ENCODE measurements at regions not wholly inside any gene's neighbourhood (a gene's known extent, or its start where the extent isn't known, plus 50 kb on each side); places are given as distances from the start of the nearest gene placed in this dataset.
"Not testable (repeated sequence)": the region's sequence is repeated elsewhere in the genome, so short reads cannot be mapped to it uniquely, and the experiment has no call there.

DNA sequence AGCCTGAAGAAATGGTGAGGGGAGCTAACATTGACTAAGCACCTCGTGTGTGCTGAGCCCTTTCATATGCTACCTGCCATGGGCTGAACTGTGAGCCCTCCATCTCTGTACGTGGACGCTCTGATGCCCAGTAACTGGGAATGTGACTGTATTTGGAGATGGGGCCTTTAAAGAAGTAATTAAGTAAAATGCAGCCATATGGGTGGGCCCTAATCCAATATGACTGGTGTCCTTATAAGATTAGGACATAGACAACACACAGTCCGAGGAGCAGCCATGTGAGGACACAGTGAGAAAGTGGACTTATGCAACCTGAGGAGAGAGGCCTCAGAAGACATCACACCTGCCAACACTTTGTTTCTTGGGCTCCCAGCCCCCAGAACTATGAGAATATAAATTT lies 92.7 kb upstream of the ATP1B1 start:
- DNase-seq (ENCODE audit: low read depth): no peak

DNA sequence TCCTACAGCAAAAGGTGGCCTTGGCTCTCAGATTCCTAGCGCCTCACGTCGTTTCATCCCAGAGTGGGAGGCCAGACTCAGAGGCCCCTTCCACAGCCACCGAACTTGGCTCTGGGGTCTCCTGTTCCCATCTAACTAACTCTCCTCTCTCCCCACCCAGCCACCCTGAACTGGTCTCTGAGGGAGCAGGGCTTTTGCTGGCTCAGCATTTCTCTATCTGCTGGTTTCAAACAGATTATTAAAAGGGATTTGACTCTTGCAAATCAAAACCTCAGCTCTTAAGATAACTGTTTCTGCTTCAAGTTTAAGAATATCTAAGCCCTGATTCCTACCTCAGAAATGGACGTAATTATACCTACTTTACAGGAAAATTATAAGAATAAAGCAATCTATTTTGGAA lies 91.0 kb upstream of the ATP1B1 start:
- DNase-seq (ENCODE audit: low read depth): no peak

DNA sequence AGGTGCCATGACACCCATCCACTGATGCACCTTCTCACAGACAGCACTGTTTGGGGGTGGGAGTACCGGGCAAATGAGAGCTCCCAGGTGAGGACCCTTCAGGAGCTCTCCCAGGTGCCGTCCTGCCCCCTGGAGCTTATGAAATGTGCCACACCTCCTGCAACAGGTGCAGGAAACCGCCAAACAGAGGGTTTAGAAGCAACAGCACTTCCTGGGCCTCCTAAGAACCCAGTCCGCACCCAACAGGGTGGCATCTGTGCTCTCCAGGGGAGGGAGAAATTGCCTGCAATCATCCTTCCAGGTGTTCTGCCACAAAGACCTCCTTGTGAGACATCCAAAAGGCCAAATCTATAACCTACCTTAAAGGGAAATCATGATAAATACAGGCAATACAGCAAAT lies 87.7 kb upstream of the ATP1B1 start:
- no peak for DNase-seq (ENCODE audit: low read depth)

GRCh38 chr1:169019419-169020058 lies 87.0 kb upstream of the ATP1B1 start:
- DNase-seq (ENCODE audit: low read depth): no peak

- no peak for DNase-seq (ENCODE audit: low read depth)
Observed at GRCh38 chr1:169020684-169021083, 85.8 kb upstream of the ATP1B1 start.

DNA sequence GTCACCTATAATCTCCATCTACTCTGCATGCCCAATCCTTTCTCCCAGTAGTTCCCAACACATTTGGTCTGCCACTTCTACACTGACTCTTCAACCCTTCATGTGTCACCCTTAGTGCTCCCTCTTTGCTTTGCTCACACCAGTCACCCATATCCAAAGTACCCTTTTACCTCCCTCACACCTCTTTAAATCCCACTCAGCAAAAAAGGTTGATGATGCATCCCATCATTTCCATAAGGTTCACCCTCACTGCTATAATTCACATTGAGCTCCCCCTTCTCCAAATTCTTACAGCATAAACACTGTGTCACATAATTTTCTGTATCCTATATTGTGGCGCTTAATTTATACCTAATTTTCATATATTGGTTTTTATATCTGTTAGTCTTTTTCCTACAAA lies 83.8 kb upstream of the ATP1B1 start:
- DNase-seq (ENCODE audit: low read depth): no peak

GRCh38 chr1:169024255-169024654 lies 82.2 kb upstream of the ATP1B1 start:
- no peak for DNase-seq (ENCODE audit: low read depth)

GRCh38 chr1:169024800-169025271 lies 81.7 kb upstream of the ATP1B1 start:
- no peak for DNase-seq (ENCODE audit: low read depth)

DNA sequence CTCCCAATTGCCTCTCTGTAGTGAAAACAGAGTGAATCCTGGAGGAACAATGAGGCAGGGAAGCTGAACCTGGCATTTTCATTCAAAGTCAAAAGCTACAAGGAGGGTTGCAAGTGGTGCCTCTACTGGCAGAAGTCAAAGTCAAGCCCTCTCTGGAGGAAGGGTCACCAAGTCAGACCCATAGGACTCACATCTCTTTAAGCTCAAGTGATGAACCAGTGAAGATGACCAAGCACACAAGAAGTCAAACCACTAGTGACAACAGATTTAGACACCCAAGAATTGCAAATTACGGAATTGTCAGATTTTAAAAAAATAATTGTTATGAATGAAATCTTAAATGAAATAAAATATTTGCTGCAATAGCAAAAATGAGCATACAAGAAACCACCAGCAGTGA lies 81.1 kb upstream of the ATP1B1 start:
- DNase-seq (ENCODE audit: low read depth): no peak

GRCh38 chr1:169027607-169028320 lies 78.7 kb upstream of the ATP1B1 start:
- no peak for DNase-seq (ENCODE audit: low read depth)

DNA sequence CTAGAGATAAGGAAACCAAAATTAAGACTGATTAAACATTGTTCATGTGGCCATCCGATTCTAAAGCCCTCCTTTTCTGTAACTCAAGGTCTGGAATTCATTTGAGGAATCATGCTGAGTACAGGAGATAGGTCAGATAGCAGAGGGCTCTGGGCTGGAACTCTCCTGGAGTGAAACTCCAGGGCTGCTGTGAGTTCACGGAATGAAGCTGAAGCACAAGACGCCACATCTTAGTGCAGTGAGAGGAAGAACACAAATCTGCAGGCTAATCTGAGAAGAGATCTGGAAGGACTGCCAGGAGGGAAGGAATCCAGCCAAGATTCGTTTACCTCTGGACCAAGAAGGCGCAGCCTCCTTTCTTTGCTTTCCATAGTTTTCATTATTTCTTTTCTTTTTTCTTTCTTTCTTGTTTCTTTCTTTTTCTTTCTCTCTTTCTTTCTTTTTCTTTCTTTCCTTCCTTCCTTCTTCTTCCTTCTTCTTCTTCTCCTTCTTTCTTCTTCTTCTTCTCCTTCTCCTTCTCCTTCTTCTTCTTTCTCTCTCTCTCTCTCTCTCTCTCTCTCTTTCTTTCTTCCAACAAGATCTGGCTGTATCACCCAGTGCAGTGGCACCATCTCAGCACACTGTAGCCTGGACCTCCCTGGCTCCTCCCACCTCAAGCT lies 74.8 kb upstream of the ATP1B1 start:
- DNase-seq (ENCODE audit: low read depth): no peak

DNA sequence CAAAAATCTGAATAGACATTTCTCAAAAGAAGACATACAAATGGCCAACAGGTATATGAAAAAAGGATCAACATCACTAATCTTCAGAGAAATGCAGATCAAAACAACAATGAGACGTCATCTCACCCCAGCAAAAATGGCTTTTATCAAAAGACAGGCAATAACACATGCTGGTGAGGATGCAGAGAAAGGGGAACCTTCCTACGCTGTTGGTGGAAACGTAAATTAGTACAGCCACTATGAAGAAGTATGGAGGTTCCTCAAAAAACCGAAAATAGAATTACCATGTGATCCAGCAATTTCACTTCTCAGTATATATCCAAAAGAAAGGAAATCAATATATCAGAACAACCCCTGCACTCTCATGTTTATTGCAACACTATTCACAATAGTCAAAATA lies 65.1 kb upstream of the ATP1B1 start:
- DNase-seq (ENCODE audit: low read depth): no peak

GRCh38 chr1:169042377-169042776 lies 64.1 kb upstream of the ATP1B1 start:
- no peak for DNase-seq (ENCODE audit: low read depth)

DNA sequence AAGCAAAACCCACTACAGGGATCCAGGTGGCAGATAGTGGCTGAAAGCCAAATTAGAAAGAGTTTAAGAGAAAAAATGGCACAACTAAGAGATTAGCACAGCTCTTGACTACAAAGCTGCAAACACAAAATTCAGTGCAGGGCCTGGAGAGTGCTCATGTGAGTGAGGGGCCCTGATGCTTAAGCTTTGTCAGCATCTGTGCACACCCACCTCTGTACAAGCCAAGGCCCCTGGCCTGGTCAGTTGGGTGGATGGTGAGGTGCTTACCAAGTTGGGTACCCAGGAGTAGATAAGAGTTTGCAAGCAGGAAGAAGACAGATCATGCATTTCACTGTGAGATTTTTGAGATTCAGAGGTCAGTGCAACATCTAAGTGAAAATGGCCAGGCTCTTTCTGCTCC lies 62.7 kb upstream of the ATP1B1 start:
- DNase-seq (ENCODE audit: low read depth): no peak

- no peak for DNase-seq (ENCODE audit: low read depth)
Observed at GRCh38 chr1:169044296-169044695, 62.2 kb upstream of the ATP1B1 start.

- DNase-seq (ENCODE audit: low read depth): no peak
Observed at GRCh38 chr1:169044971-169045370, 61.5 kb upstream of the ATP1B1 start.

- no peak for DNase-seq (ENCODE audit: low read depth)
Observed at GRCh38 chr1:169046671-169047070, 59.8 kb upstream of the ATP1B1 start.

DNA sequence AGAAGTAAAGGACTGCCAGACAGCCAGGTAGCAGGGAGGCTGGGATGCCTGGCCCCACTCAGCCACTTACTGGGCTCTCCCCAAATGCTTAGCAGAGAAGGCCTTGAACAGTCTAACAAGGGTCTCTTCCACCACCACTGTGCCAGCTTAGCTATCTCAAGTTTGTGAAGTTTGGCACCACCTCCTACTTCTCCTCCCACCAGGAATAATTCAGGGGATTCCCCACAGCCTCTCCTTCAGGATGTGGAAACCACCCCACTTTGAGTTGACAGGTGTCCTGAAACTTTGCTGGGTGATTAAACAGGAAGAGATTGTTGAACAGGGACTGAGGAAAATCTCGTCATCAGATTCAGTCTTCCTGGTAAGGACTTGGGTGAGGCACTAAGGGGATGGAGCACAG lies 59.4 kb upstream of the ATP1B1 start:
- no peak for DNase-seq (ENCODE audit: low read depth)

- DNase-seq (ENCODE audit: low read depth): no peak
Observed at GRCh38 chr1:169048043-169048442, 58.4 kb upstream of the ATP1B1 start.

GRCh38 chr1:169049258-169049938 lies 57.1 kb upstream of the ATP1B1 start:
- DNase-seq (ENCODE audit: low read depth): no peak

DNA sequence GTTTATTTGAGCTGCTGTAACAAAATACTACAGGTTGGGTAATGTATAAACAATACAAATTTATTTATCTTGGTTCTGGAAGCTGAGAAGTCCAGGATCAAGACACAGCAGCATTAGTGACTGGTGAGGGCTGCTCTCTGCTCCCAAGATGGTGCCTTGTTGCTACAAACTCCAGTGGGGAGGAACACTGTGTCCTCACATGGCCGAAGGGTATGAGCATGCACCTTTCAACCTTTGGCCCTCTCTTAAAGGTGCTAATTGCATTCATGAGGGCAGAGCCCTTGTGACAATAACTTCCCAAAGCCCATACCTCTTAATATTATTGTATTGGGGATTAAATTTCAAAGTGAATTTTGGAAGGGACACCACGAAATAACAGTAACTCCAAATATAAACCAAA lies 55.3 kb upstream of the ATP1B1 start:
- DNase-seq (ENCODE audit: low read depth): no peak

- DNase-seq (ENCODE audit: low read depth): not testable (repeated sequence)
Observed at GRCh38 chr1:169052171-169052570, 54.3 kb upstream of the ATP1B1 start.

DNA sequence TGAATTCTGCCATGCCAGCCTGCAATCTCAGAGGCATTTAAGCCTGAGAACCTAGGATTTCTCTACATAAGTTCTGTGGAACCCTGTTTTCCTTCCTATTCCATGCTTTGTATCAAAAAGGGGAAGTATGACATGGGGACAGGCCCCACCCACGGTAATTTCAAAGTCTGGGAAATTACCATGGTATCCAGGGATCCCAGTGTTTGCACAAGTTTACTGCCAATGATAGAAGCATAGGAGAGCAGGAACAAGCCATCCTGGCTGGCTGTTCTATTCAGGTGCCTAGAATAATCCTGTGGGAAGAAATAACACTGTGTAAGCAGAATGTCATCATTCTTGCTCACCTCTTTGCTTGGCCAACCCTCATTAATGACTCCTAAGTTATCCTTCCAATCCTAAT lies 53.8 kb upstream of the ATP1B1 start:
- no peak for DNase-seq (ENCODE audit: low read depth)

Data from activated gamma-delta T cell treated with anti-CD3 and anti-CD28 coated beads, Interleukin-2, amount 50 U/mL, for 16 hours (primary cell).